Uterus (tissue), 2 donors: ENCODE measurements at regions not wholly inside any gene's neighbourhood (a gene's known extent, or its start where the extent isn't known, plus 50 kb on each side); places are given as distances from the start of the nearest gene placed in this dataset.

Experiments used
- CTCF ChIP-seq, 4 experiments: fragments of 200-600 bp in 2 of 4; fragments of 450-650 bp in 2 of 4; sonication (generic) in 2 of 4; IDR thresholded peaks; one replicate each; pipeline ENCODE4 v1.5.1; 2016 to 2019; ENCODE audit warnings: antibody characterized with exemption in 4 of 4, mild to moderate bottlenecking in 2 of 4, moderate library complexity in 1 of 4
- POLR2A ChIP-seq, 2 donors: fragments of 450-650 bp; IDR thresholded peaks; one replicate each; pipeline ENCODE4 v1.6.1; 2016; ENCODE audit warnings: antibody characterized with exemption in 2 of 2, mild to moderate bottlenecking in 1 of 2, moderate library complexity in 1 of 2

DNA sequence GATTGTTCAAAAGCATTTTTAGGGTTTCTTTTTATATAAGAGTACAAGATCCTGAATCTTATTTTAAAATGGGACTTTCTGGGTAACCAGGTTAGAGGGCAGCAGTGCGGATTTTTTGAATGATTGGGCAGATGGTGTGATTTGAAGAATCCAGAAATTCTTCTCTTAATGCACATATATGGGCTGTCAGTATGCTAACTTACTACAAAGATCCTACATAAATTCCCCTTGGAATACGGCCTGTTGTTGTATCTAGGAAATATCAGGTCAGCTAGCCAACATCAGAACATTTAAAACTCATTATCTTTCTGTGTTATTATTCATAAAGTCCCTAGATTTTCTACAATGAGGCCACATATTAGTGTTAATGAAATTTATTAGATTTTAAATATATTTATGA lies 229.6 kb upstream of the TPRG1 start:
- TF ChIP-seq CTCF (IDR thresholded peaks at IDR 0.05) (no peak), POLR2A (IDR thresholded peaks at IDR 0.05) (no peak)
